ENCODE measurements at regions not wholly inside any gene's neighbourhood (a gene's known extent, or its start where the extent isn't known, plus 50 kb on each side); places are given as distances from the start of the nearest gene placed in this dataset.

DNA sequence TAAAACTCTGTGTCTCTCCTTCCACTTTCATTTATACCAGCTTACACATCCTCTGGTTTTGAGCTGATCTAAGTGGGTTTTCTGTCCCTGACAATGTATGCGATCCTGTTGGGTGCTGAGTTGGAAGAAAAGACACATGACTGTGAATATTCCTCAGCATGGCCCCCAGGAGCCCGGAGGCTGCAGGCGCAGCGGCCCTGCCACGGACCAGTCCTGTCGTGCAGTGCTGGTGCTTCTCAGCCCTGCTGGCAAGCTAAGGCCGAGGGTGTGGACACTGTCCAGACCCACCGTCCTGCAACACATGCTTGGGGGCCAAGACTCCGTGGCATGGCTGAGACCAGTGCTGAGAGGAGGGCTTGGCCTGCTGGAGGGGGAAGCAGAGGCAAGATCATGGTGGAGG is 328.9 kb upstream of the IRX2 start:
- no peak overlapping the region for H3K4me3 ChIP-seq (ENCODE audit: low read depth in 1 of 2, low read length in 2 of 2)
- H2AFZ ChIP-seq (ENCODE audit: low read depth, low read length), result no peak overlapping the region
- H3K27ac ChIP-seq (ENCODE audit: low read length), result no peak overlapping the region
- no peaks in the 10 kb centered on the region for H4K20me1 ChIP-seq (ENCODE audit: insufficient read depth, low read length)
- peaks cover 8% of the 10 kb centered on the region; the same call in 1 of the 2 replicates for H3K4me1 ChIP-seq (ENCODE audit: insufficient read depth, low read length)
- no peak overlapping the region for H3K4me2 ChIP-seq (ENCODE audit: insufficient read depth, low read length)
- ATAC-seq (ENCODE audit: insufficient read depth, low read depth) (no peak), DNase-seq (no peak)
- no peak overlapping the region for H3K9ac ChIP-seq (ENCODE audit: low read depth, low read length)
- TF ChIP-seq EZH2 (IDR thresholded peaks at IDR 0.05; ENCODE audit: borderline replicate concordance, low read depth, low read length, severe bottlenecking) (no peak), CTCF (IDR thresholded peaks at IDR 0.05; ENCODE audit: borderline replicate concordance, extremely low read depth, low read length, poor library complexity, severe bottlenecking) (no peak)
- H3K79me2 ChIP-seq (ENCODE audit: insufficient read depth, low read length), result no peaks in the 10 kb centered on the region
- H3K27me3 ChIP-seq (ENCODE audit: insufficient read depth, low read length, poor library complexity), result no peaks in the 10 kb centered on the region
- peaks cover 13% of the 10 kb centered on the region for H3K9me3 ChIP-seq (ENCODE audit: insufficient read depth, low read length, severe bottlenecking)
- H3K36me3 ChIP-seq (ENCODE audit: insufficient read depth, low read length), result no peaks in the 10 kb centered on the region

DNA sequence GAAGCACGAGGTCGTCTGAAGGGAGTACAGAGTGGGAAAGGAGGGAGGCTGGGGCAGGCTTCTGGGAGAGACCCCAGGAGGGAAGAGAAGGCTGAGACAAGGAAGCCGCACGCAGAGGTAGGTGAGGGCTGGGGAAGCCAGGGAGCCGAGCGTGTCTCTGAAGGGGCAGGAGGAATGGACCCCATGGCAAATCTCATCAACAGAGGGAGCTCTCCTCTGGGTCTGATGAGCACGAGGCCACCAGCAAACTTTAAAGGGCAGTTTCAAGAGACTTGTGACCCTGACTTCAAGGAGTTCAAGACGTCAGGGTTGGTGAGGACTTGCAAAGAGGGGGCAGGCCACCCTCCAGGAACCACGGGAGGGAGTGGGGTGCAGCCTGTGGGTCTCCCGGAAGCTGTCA is 326.2 kb upstream of the IRX2 start:
- Histone ChIP-seq H2AFZ (ENCODE audit: low read depth, low read length) (no peak overlapping the region), H3K9me3 (ENCODE audit: insufficient read depth, low read length, severe bottlenecking) (peaks cover 14% of the 10 kb centered on the region), H4K20me1 (ENCODE audit: insufficient read depth, low read length) (no peaks in the 10 kb centered on the region), H3K79me2 (ENCODE audit: insufficient read depth, low read length) (no peaks in the 10 kb centered on the region), H3K4me1 (ENCODE audit: insufficient read depth, low read length) (peaks cover 7% of the 10 kb centered on the region), H3K4me2 (ENCODE audit: insufficient read depth, low read length) (no peak overlapping the region), H3K36me3 (ENCODE audit: insufficient read depth, low read length) (no peaks in the 10 kb centered on the region), H3K27me3 (ENCODE audit: insufficient read depth, low read length, poor library complexity) (no peaks in the 10 kb centered on the region), H3K9ac (ENCODE audit: low read depth, low read length) (no peak overlapping the region), H3K4me3 (ENCODE audit: low read depth in 1 of 2, low read length in 2 of 2) (no peak overlapping the region), H3K27ac (ENCODE audit: low read length) (no peak overlapping the region)
- TF ChIP-seq CTCF (IDR thresholded peaks at IDR 0.05; ENCODE audit: borderline replicate concordance, extremely low read depth, low read length, poor library complexity, severe bottlenecking) (no peak), EZH2 (IDR thresholded peaks at IDR 0.05; ENCODE audit: borderline replicate concordance, low read depth, low read length, severe bottlenecking) (no peak)
- ATAC-seq (ENCODE audit: insufficient read depth, low read depth) (no peak), DNase-seq (no peak)

DNA sequence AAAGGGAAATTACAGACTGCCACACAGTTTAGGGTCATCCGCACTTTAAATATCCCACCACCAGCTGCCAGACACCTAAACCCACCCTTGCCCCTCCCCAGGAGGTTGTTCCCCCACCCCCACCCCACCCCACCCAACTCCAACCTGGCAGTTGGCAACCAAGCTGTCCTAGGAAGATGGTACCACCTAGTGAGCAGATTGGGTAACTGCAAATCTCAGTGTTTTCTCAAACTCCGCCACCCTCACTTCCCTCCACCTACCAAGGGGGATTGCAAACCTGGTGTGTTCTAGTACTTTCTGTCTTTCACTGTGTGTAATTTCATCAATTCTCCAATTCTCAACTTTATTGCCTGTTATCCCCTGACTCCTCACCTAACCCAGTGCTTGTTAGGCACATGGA is 323.8 kb upstream of the IRX2 start:
- Histone ChIP-seq H3K79me2 (ENCODE audit: insufficient read depth, low read length) (no peaks in the 10 kb centered on the region), H3K4me1 (ENCODE audit: insufficient read depth, low read length) (peaks cover 7% of the 10 kb centered on the region), H3K27me3 (ENCODE audit: insufficient read depth, low read length, poor library complexity) (no peaks in the 10 kb centered on the region), H3K9ac (ENCODE audit: low read depth, low read length) (no peak overlapping the region), H3K4me3 (ENCODE audit: low read depth in 1 of 2, low read length in 2 of 2) (no peak overlapping the region), H3K4me2 (ENCODE audit: insufficient read depth, low read length) (no peak overlapping the region), H3K36me3 (ENCODE audit: insufficient read depth, low read length) (no peaks in the 10 kb centered on the region), H4K20me1 (ENCODE audit: insufficient read depth, low read length) (no peaks in the 10 kb centered on the region), H3K9me3 (ENCODE audit: insufficient read depth, low read length, severe bottlenecking) (peaks cover 18% of the 10 kb centered on the region), H3K27ac (ENCODE audit: low read length) (no peak overlapping the region), H2AFZ (ENCODE audit: low read depth, low read length) (no peak overlapping the region)
- no peak for ATAC-seq (ENCODE audit: insufficient read depth, low read depth)
- DNase-seq, result no peak
- peak; percentile 49 for TF ChIP-seq CTCF (IDR thresholded peaks at IDR 0.05; ENCODE audit: borderline replicate concordance, extremely low read depth, low read length, poor library complexity, severe bottlenecking)
- no peak for TF ChIP-seq EZH2 (IDR thresholded peaks at IDR 0.05; ENCODE audit: borderline replicate concordance, low read depth, low read length, severe bottlenecking)

DNA sequence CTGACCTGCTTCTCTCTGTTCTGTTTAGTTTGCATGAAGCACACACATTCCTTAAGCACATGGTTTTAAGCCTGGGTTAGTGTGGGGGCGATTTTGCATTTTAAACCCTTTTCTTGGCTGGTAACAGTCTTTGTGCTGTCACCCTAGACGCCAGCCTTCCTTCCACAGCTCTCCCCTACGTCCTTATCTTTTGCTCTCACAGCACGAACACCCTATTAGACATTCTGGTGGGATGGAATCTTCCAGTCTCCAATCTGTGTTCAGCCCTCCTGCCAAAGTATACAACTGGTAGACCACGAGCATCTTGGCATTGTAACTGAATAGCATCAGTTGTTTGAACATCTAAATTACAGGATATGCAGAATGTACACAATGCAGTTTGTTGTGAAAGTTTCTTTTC is 316.9 kb upstream of the IRX2 start:
- Histone ChIP-seq H3K4me2 (ENCODE audit: insufficient read depth, low read length) (no peak overlapping the region), H2AFZ (ENCODE audit: low read depth, low read length) (no peak overlapping the region), H3K27me3 (ENCODE audit: insufficient read depth, low read length, poor library complexity) (no peaks in the 10 kb centered on the region), H3K4me3 (ENCODE audit: low read depth in 1 of 2, low read length in 2 of 2) (no peak overlapping the region), H3K27ac (ENCODE audit: low read length) (no peak overlapping the region), H4K20me1 (ENCODE audit: insufficient read depth, low read length) (no peaks in the 10 kb centered on the region), H3K36me3 (ENCODE audit: insufficient read depth, low read length) (no peaks in the 10 kb centered on the region), H3K9ac (ENCODE audit: low read depth, low read length) (no peak overlapping the region), H3K4me1 (ENCODE audit: insufficient read depth, low read length) (no peaks in the 10 kb centered on the region; the same call in 1 of the 2 replicates), H3K79me2 (ENCODE audit: insufficient read depth, low read length) (no peaks in the 10 kb centered on the region), H3K9me3 (ENCODE audit: insufficient read depth, low read length, severe bottlenecking) (peaks cover 4% of the 10 kb centered on the region)
- TF ChIP-seq EZH2 (IDR thresholded peaks at IDR 0.05; ENCODE audit: borderline replicate concordance, low read depth, low read length, severe bottlenecking) (no peak), CTCF (IDR thresholded peaks at IDR 0.05; ENCODE audit: borderline replicate concordance, extremely low read depth, low read length, poor library complexity, severe bottlenecking) (no peak)
- DNase-seq, result no peak
- ATAC-seq (ENCODE audit: insufficient read depth, low read depth), result no peak

Measured in DND-41 (cell line).